Transverse colon (tissue), 4 donors: ENCODE measurements at regions not wholly inside any gene's neighbourhood (a gene's known extent, or its start where the extent isn't known, plus 50 kb on each side); places are given as distances from the start of the nearest gene placed in this dataset.

Experiments
- CTCF ChIP-seq, 5 experiments: fragments of 200-600 bp in 3 of 5; fragments of 450-650 bp in 2 of 5; sonication (generic) in 3 of 5; IDR thresholded peaks; 1 replicate in 2 of 5; 2 replicates in 3 of 5; pipeline ENCODE4 v1.5.1; 2016 to 2017; ENCODE audit warnings: antibody characterized with exemption in 5 of 5, inconsistent platforms in 3 of 5, mild to moderate bottlenecking in 2 of 5, moderate library complexity in 1 of 5
- POLR2A ChIP-seq: fragments of 450-650 bp; IDR thresholded peaks from one replicate; pipeline ENCODE4 v1.6.1; 2016; ENCODE audit warnings: antibody characterized with exemption, mild to moderate bottlenecking, moderate library complexity
- POLR2AphosphoS5 ChIP-seq, 3 donors: sonication (generic); formaldehyde crosslinking; IDR thresholded peaks; one replicate each; pipeline ENCODE4 v1.6.1; 2016; ENCODE audit warnings: antibody characterized with exemption in 3 of 3

- no peak for TF ChIP-seq POLR2AphosphoS5 (IDR thresholded peaks at IDR 0.05)
- TF ChIP-seq CTCF (IDR thresholded peaks at IDR 0.05) = no peak
- TF ChIP-seq POLR2A = no peak
Observed at GRCh38 chr2:4354164-4354563, 650.8 kb downstream of the DCDC2C start.
